PC-3 (cell line): ENCODE measurements at regions not wholly inside any gene's neighbourhood (a gene's known extent, or its start where the extent isn't known, plus 50 kb on each side); places are given as distances from the start of the nearest gene placed in this dataset.

ENCODE experiments used
- ATAC-seq: fragments of 200-7000 bp; cut with Tn5 transposase; 2 replicates; pipeline ENCODE4 v1.9.1; 2020; ENCODE audit warnings: mild to moderate bottlenecking, moderate library complexity
- BruUV-seq: library from RNA; stranded (reverse); fragments of 400-500 nt; replicated peaks from 2 replicates; lab custom pipeline; 2021; lab: Mats Ljungman, UMichigan
- CTCF ChIA-PET: fragments of 300-600 bp; sonication (Branson Sonifier 250); formaldehyde crosslinking; loops from one replicate; lab custom pipeline; 2022; ENCODE audit warnings: antibody characterized with exemption; lab: Charles Lee
- POLR2A ChIA-PET: fragments of 300-600 bp; sonication (Branson Sonifier 250); formaldehyde crosslinking; loops from one replicate; lab custom pipeline; 2022; ENCODE audit warnings: antibody characterized with exemption; ENCODE audit not compliant: unreplicated experiment; lab: Charles Lee
- DNase-seq: peaks from one replicate; pipeline ENCODE4 v3.0.0-alpha.2; 2015
- H2AFZ ChIP-seq: fragments of 300-600 bp; sonication (generic); 2 replicates; pipeline ENCODE4 v1.6.0; 2016; ENCODE audit warnings: antibody characterized with exemption, low read length
- H3F3A ChIP-seq: fragments of 300-600 bp; sonication (generic); one replicate; pipeline ENCODE4 v1.6.0; 2017; ENCODE audit warnings: antibody characterized with exemption, low read length, control low read depth, mild to moderate bottlenecking; ENCODE audit not compliant: unreplicated experiment
- H3K27ac ChIP-seq: fragments of 300-600 bp; sonication (generic); 2 replicates; pipeline ENCODE4 v1.5.1; 2016; ENCODE audit warnings: mild to moderate bottlenecking, low read length
- H3K27me3 ChIP-seq: fragments of 300-600 bp; sonication (generic); 2 replicates; pipeline ENCODE4 v1.6.1; 2016; ENCODE audit warnings: low read length, mixed read lengths
- H3K36me3 ChIP-seq: fragments of 300-600 bp; sonication (generic); 2 replicates; pipeline ENCODE4 v1.6.1; 2016; ENCODE audit warnings: low read depth, mixed run types, low read length, mixed read lengths
- H3K4me1 ChIP-seq: fragments of 300-600 bp; sonication (generic); 2 replicates; pipeline ENCODE4 v1.5.1; 2016; ENCODE audit warnings: low read length; ENCODE audit not compliant: insufficient read depth
- H3K4me2 ChIP-seq: fragments of 300-600 bp; sonication (generic); 2 replicates; pipeline ENCODE4 v1.6.0; 2016; ENCODE audit warnings: low read length
- H3K4me3 ChIP-seq: fragments of 300-600 bp; sonication (generic); 2 replicates; pipeline ENCODE4 v1.5.1; 2016; ENCODE audit warnings: mild to moderate bottlenecking, low read length, mixed read lengths
- H3K79me2 ChIP-seq: fragments of 300-600 bp; sonication (generic); 2 replicates; pipeline ENCODE4 v1.6.1; 2017; ENCODE audit warnings: low read length, mixed read lengths
- H3K9ac ChIP-seq: fragments of 300-600 bp; sonication (generic); 2 replicates; pipeline ENCODE4 v1.6.0; 2016; ENCODE audit warnings: mild to moderate bottlenecking, low read length
- H3K9me2 ChIP-seq: fragments of 300-600 bp; sonication (generic); replicated peaks from 2 replicates; pipeline ENCODE4 v1.6.1; 2016; ENCODE audit warnings: mixed run types, low read length, mixed read lengths
- H3K9me3 ChIP-seq: fragments of 300-600 bp; sonication (generic); 2 replicates; pipeline ENCODE4 v1.6.1; 2016; ENCODE audit warnings: low read length, mixed read lengths
- H4K20me1 ChIP-seq: fragments of 300-600 bp; sonication (generic); 2 replicates; pipeline ENCODE4 v1.6.1; 2016; ENCODE audit warnings: low read length, mixed read lengths
- EZH2 ChIP-seq: fragments of 300-600 bp; sonication (generic); IDR thresholded peaks from one replicate; pipeline ENCODE4 v1.6.1; 2017; ENCODE audit warnings: antibody characterized with exemption, mild to moderate bottlenecking, low read length; ENCODE audit not compliant: unreplicated experiment
- EZH2phosphoT487 ChIP-seq: fragments of 300-600 bp; sonication (generic); IDR thresholded peaks from 2 replicates; pipeline ENCODE4 v1.6.1; 2018; ENCODE audit warnings: mild to moderate bottlenecking, antibody characterized with exemption, low read length, borderline replicate concordance
- intact Hi-C: fragments of 100-400 bp; cut with micrococcal nuclease; formaldehyde crosslinking; loops from 2 replicates; pipeline ENCODE4 v1.9.0; 2023
- TF ChIP-seq, protein P1 (sequence below): fragments of 300-600 bp; sonication (generic); conservative IDR thresholded peaks from 2 replicates; pipeline ENCODE4 v1.5.1; 2017; ENCODE audit warnings: antibody characterized with exemption, low read depth, mild to moderate bottlenecking, low read length

DNA sequence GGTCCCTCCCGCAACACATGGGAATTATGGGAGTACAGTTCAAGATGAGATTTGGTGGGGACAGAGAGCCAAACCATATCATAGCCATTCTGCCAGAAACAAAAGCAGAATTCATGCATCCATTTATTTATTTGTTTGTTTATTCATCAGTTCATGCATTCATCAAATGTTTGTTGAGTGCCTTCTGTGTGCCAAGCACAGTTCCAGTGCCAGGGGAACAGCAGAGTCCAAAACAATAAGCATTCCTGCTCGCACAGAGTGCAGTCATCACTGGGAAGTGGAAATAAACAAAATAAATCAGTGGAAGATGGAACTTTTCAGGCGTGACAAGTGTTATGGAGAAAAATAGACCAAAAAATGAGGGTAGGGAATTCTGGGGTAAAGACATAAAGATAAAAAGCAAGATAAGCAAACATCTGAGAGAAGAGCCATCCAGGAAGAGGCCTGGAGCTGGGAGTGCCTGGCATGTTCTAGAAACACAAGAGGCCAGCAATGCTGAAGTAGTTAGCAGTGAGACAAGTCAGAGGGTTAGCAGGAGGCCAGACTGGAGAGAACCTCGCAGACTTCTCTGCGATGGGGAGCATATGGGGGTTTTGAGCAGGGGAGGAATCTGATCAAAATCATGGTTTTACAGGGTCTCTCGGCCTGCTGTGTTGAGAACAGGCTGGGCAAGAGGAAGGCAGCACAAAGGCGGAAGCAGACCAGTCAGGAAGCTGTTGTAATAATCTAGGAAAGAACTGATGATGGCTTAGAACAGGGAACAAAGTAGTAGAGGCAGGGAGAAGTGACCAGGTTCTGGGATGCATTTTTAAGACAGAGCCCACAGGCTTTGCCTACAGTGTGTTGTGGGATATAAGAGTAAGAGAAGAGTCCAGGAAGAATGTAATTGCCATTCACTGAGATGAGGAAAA is 113.2 kb downstream of the GLUL start:
- Histone ChIP-seq H4K20me1 (no peaks in the 10 kb centered on the region), H3K9ac (no peak overlapping the region), H2AFZ (no peak overlapping the region), H3K9me2 (no peaks in the 10 kb centered on the region), H3K4me1 (no peaks in the 10 kb centered on the region), H3K36me3 (no peaks in the 10 kb centered on the region), H3K79me2 (no peaks in the 10 kb centered on the region), H3F3A (no peaks in the 10 kb centered on the region), H3K4me3 (no peak overlapping the region), H3K4me2 (no peak overlapping the region), H3K27ac (no peak overlapping the region), H3K9me3 (no peaks in the 10 kb centered on the region), H3K27me3 (no peaks in the 10 kb centered on the region)
- intact Hi-C loops = no loop called here
- TF ChIP-seq EZH2phosphoT487 (no peak), EZH2 (no peak)
- TF ChIP-seq, protein P1, sequence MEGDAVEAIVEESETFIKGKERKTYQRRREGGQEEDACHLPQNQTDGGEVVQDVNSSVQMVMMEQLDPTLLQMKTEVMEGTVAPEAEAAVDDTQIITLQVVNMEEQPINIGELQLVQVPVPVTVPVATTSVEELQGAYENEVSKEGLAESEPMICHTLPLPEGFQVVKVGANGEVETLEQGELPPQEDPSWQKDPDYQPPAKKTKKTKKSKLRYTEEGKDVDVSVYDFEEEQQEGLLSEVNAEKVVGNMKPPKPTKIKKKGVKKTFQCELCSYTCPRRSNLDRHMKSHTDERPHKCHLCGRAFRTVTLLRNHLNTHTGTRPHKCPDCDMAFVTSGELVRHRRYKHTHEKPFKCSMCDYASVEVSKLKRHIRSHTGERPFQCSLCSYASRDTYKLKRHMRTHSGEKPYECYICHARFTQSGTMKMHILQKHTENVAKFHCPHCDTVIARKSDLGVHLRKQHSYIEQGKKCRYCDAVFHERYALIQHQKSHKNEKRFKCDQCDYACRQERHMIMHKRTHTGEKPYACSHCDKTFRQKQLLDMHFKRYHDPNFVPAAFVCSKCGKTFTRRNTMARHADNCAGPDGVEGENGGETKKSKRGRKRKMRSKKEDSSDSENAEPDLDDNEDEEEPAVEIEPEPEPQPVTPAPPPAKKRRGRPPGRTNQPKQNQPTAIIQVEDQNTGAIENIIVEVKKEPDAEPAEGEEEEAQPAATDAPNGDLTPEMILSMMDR = no peak
- DNase-seq (no peak), ATAC-seq (no peak)
- CTCF ChIA-PET = no interaction called here
- POLR2A ChIA-PET = no interaction called here
- BruUV-seq = no TSS peak

DNA sequence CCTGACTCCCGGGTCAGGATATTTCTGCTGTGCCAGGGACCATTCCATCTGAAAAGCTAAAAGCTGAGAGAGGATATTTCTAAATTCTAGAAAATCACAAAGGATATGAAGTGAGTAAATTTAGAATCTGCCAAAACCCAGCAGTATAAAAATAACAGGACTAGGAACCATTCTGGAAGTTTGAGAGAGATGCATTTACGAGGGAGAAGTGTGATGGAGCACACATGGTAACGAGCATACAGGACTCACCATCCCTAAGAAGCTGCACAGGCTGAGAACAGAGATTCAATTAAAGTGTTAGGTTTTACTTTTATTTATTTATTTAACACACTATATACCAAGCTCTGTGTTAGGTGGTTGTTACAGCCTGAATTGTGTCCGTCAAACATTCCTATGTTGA is 116.3 kb downstream of the GLUL start:
- H3K79me2 ChIP-seq = no peaks in the 10 kb centered on the region
- no TSS peak for BruUV-seq
- no peaks in the 10 kb centered on the region for H4K20me1 ChIP-seq
- CTCF ChIA-PET = no interaction called here
- DNase-seq (no peak), ATAC-seq (no peak)
- no peak for TF ChIP-seq EZH2
- TF ChIP-seq, protein P1 = no peak
- TF ChIP-seq EZH2phosphoT487 = no peak
- no peaks in the 10 kb centered on the region for H3K9me2 ChIP-seq
- no peaks in the 10 kb centered on the region for H3F3A ChIP-seq
- H3K4me3 ChIP-seq = no peak overlapping the region
- no peaks in the 10 kb centered on the region for H3K9me3 ChIP-seq
- POLR2A ChIA-PET = no interaction called here
- H3K36me3 ChIP-seq = no peaks in the 10 kb centered on the region
- H2AFZ ChIP-seq = no peak overlapping the region
- H3K9ac ChIP-seq = no peak overlapping the region
- no peak overlapping the region for H3K27ac ChIP-seq
- intact Hi-C loops = no loop called here
- no peaks in the 10 kb centered on the region for H3K4me1 ChIP-seq
- H3K4me2 ChIP-seq = no peak overlapping the region
- H3K27me3 ChIP-seq = no peaks in the 10 kb centered on the region

DNA sequence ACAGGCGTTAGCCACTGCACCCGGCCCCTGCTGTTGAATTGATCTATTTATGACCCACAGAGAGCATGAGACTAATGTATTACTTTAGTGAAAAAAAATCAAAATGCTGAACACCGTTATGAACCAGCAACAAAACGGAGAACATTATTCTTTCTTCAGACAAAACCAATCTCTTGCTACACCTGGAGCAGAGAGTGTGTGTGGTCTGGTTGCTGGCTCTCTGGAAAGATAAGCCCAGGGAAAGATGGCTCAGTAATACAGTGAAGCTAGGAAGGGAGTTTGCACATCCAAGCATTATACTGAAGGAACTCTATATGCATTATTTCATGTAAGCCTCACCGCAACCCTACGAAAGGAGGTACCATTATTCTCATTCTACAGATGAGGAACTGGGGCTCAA is 117.0 kb downstream of the GLUL start:
- Histone ChIP-seq H3K9ac (no peak overlapping the region), H3K36me3 (no peaks in the 10 kb centered on the region), H2AFZ (no peak overlapping the region), H3K27ac (no peak overlapping the region), H3K9me3 (no peaks in the 10 kb centered on the region), H3K4me3 (no peak overlapping the region), H3K79me2 (no peaks in the 10 kb centered on the region), H4K20me1 (no peaks in the 10 kb centered on the region), H3F3A (no peaks in the 10 kb centered on the region), H3K4me2 (no peak overlapping the region), H3K27me3 (no peaks in the 10 kb centered on the region), H3K9me2 (no peaks in the 10 kb centered on the region), H3K4me1 (no peaks in the 10 kb centered on the region)
- intact Hi-C loops = no loop called here
- DNase-seq (no peak), ATAC-seq (no peak)
- no TSS peak for BruUV-seq
- ChIA-PET CTCF (no interaction called here), POLR2A (no interaction called here)
- TF ChIP-seq EZH2 (no peak), EZH2phosphoT487 (no peak)
